ENCODE measurements at regions not wholly inside any gene's neighbourhood (a gene's known extent, or its start where the extent isn't known, plus 50 kb on each side); places are given as distances from the start of the nearest gene placed in this dataset.

DNA sequence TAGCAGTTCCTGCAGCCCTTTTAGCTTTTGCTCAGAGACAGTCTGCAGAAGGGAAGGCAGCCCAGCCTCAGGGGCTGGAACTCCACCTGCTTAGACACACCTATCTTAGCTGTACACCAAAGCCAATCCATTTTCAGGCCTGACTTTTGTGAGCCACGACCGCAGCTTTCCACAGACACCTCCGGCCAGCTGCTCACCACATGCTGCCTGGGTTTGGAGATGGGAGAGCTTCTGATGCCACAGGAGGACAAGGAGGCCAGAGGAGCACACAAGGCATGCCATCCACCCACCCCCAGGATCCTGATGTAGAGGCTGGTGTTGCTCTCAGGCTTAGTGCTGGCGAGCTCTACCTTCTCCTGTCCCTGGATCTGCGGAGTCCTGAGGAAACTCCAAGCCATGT is 141.8 kb upstream of the NALF2 start:
- DNase-seq, result no peak

DNA sequence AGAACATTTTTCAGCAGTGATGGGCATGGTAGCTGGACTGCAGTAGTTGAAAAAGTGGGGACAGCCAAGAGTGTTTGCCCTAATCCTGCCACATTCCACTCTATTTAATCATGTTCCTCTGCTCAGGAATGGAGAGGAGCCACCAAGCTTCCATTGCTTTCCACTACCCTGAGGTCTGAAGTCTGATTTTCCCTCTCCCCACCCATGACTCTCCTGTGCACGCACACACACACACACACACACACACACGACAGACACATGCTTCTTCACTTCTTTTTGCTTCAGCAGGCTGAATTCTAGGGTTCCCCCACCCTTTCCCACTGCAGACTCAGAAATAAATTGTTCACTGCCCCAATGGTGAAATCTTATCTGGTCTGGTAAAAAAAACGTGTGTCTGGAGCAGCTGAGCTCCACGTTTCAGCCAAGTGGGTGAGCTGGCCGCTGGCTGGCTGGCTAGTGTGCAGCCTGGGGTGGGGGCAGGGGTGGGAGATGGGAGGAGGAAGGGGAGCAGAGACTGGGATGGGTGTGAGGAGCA is 142.7 kb upstream of the NALF2 start:
- DNase-seq, result no peak

DNA sequence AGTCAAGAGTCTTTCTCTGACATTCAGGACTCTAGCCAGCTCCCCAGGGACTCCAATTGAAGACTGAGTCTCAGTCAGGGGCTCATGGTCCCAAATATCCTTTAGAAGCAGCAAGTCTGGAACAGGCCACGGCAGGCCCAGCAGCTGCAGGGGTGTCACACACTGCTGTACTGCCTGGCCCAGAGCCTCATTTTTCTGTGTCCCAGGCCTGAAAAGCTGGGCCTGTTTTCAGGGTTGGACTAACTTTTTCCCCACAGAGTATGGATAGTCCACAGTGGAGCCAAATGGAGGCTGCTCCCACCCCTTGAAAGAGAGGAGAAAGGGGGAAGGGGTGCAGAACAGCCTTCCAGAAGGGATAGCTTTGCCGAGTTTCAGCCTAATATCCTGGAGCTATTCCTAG is 146.8 kb upstream of the NALF2 start:
- DNase-seq, result no peak

DNA sequence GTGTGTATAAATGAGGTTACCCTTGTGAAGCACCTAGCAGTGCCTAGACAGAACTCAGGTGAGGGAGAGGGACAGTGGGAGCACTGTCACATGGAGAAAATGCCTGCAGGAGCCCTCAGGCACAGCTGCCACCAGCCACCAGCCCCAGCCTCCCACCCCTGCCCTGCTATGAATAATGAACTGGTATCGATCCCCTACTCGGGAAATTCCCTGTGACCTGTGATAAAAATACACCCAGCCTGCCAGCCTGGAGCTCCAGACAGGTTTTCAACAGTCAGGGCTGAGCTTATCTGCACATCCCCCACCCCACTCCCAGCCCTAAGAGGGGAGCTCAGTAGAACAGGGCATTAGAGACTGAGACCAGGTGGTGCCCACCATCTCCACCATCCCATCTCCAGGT is 159.6 kb upstream of the PJA1 start:
- DNase-seq, result no peak

DNA sequence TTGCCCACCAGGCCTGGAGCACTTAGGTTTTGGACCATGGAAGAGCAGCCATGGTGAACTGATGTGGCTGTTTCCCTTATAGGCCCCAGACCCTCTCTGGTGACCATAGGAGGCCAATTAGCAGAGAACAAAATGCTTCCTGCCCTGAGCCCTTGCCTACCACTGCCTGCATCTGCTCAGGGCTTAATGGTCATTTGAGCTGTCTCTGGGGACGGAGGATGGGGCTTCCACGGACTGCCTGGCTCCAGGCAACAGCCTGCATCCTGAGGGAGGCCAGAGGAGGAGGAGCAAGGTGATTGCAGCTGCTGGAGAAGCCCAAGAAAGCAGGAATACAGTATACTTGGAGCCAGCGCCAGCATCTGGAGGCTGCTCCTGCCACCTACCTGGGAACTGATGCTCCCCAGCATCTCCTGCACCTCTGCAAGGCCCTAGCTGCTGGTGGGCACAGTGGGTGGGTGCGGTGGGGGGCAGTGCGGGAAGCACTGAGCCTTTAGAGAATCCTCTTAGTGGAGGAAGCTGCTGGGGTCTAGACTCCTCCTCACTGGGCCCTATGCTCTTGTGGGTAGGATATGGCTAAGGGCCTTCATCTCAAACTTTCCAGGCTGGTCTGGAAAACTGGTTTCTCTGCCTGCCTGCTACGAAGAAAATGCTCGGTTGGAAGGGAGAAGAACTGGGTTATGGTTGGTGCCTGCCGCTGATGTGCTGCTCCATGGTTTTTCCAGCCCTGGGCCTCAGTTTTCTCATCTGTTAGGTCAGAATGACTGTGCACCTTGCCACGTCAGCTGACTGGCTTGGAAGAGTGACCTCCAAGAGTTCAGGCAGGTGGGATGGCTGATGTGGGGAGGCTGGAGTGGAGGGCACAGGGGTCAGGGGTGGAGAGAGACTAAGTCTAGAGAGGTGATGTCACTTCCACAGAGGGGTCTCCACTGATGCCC is 158.8 kb upstream of the PJA1 start:
- DNase-seq, result no peak

DNA sequence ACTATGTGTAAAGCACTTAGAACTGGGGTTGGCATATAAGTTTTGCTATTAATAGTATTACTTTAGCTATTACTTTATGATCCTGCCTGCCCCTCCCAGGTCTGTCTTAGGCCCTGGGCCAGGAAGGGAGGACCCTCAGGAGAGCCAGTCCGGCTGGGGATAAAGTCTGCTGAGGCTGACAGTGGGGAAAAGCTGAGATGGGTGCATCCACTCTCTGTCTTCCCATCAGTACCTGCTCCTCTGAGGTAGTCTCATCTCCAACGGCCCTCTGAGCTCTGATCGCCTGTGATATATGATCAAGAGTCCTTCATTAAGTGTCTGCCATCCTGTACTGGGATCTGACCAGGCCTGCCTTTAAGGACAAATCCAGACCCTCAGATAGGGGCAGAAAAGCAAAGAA is 156.5 kb upstream of the PJA1 start:
- no peak for DNase-seq

DNA sequence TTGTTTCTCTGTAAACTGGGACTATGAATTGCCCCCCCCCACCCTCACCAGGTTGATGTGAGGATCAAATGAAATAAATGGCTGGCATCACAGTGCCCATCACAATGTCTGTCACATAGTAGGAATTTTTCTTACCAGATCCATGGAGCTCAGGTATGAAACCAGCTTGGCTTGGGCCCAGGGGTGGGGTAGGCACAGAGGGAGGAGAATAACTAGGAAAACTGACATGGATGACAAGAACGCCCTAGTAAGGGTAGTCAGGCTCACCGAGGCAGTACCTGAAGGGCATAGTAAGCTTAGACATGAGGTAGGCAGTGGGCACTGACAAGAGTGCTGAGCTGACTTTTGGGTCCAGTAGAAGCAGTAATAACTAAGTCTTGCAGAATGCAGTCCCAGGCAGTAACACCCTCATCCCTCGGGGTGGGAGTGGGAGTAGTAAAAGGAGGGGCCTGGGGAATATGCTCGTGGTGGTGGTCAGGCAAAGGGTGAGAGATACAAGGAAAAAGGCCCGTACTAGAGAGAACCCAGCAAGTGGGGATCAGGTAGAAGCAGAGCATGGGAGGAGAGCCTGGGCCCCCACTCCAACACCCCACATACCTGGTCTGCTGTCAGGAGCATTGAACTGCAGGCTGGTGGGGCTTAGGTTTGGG is 155.9 kb upstream of the PJA1 start:
- no peak for DNase-seq

DNA sequence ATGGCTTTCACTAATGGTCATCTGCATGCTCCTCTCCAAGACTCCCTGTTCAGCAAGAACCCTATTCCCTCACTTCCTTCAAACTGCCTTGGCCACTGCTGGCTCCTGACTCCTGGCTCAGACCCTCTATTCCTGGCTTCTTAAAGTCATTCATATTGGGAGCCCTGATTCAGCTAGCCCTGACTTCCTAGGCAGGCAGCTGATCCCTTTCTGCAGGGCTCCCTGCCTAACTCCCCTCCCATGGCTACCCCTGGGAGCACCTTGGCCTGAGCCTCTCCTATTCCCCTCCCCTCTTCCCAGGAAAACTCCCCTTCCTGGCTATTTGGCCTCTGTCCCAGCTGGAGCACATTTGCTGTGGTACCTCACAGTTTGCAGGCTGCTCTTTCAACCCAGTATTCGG is 154.9 kb upstream of the PJA1 start:
- no peak for DNase-seq

DNA sequence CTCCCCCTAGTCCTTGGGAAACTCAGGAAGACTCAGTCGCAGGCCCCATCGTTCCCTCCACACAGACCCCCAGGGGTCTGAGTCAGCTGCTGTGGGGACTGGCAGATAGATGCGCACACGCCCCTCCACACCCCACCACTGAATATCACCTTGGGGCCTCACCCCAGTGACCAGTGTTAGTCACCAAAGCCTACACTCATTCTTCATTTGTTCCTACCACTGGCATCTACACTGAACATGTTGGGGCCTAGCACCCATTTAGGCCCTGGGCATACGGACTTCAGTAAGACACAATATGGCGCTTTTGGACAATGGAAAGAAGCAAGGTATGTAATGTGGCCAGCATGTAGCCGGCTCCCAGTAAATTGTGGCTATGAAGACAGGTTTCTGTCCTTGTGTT is 154.1 kb upstream of the PJA1 start:
- no peak for DNase-seq

DNA sequence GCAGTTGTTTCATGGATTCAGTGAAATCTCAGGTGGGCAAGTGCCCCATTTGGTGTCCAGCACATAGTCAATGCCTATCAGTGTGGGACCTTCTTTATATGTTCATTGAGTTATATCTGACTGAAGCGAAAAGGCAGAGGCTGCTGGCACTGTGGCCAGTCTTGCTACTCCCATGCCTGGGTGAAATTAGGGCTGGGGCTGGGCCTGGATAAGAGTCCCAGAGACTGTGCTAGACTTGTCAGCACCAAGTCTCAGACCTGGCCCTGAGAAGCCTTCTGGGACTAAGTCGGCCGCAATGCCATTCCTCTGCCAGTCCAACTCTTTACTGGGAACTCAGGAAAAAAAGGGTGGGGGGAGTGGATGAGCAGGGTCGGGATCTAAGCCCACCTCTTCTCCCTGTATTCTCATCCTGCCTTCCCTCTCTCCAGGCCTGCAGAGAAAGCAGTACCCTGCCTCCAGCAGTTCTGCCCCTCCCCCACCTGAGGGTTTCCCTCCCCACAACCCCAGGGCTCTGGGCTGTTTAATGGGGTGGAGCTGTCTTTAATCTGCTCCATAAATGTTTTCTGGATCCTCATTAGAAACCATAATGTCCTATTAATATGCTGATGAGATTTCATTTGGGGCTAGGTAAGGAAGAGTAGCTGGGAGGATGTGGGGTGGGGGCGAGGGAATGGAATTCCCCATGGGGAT is 153.5 kb upstream of the PJA1 start:
- DNase-seq, result no peak

DNA sequence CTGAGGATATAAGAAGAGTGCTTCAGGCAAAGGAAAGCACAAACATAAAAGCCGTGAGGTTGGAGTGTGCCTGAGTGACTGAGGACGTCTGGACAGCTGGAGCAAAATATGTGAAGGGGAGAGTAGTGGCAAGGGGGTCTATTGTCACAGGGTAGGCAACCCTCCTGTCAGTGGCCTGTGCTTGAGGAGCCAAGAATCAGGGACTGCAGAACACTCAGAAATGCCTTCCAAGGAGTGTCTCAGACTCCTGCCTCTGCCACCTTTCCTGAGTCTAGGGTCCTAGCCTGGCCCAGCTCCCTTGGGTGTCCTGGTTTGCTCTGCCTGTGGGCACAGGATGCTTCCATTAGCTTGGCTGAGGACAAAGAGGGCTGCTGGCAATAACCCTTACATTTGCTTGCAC is 152.5 kb upstream of the PJA1 start:
- DNase-seq, result no peak

DNA sequence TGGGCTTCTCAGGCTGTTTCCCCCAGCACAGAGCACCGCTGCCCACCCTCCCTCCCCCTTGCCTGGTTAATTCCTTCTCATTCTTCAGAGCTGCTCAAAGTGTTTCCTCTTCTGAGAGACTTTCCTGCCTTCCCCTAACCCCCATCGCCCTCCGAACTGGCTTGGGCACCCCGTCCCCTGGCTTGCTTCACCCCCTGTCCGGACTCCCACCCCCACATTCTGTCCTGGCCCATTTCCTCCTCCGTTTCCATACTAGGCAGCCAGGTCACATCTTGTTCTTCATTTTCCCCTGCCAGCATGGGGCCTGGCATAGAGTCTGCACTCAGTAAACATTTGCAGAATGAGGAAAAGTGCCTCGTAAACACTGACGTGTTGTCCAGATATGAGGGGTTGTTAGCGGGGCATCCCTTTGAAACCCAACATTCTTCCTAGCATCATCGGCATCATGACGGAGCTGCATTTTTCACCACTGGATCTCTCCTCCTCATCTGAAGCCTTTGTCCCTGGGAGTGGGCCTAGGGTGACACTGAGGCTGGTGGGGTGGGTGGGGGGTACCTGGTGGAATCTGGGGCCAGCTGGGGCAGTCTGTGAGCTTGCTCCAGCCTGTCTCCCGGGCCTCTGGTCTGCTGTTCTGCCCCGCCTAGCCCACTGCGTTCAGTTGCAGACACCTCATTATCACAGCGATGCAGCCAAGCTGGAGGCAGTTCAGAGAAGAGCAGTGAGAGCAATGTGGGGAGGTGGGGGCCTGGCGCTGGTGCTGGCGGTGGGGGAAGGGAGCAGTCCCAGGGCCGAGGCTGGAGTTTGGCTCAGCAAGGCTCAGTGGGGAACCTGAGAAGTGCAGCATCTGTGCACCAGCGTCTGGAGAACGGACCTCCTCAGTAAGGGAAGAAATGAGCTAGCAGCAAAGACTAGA is 149.4 kb upstream of the PJA1 start:
- no peak for DNase-seq

DNA sequence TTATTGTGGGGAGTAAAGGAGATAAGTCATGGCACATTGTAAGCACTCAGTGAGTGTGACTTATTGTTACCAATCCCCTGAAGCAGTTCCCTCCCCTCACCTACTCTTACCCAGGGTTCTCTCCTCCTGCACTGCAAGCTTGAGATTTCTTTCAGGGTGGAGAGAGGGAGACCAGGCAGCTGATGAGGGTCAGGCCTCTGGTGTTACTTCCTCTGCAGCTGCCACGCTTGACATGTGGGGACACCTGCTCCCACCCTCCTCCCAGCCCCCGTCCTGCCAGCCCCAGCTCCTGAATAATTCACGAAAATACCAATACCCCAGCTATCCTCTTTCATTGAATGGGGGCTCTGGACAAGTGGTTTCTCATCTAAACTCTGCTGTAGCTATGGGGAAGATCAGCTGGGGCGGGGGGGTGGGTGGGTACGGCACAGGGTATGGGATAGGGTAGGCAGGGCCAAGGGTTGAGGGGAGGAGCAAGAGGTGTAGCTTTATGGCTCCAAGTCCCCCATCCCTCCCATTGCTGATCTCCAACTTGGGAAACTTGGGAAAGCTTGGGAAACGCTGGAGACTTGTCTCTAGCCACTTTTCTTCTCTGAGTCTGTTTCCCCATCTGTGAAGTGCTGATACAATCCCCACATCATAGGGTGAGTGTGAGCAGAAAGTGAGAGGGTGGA is 148.5 kb upstream of the PJA1 start:
- DNase-seq, result no peak

DNA sequence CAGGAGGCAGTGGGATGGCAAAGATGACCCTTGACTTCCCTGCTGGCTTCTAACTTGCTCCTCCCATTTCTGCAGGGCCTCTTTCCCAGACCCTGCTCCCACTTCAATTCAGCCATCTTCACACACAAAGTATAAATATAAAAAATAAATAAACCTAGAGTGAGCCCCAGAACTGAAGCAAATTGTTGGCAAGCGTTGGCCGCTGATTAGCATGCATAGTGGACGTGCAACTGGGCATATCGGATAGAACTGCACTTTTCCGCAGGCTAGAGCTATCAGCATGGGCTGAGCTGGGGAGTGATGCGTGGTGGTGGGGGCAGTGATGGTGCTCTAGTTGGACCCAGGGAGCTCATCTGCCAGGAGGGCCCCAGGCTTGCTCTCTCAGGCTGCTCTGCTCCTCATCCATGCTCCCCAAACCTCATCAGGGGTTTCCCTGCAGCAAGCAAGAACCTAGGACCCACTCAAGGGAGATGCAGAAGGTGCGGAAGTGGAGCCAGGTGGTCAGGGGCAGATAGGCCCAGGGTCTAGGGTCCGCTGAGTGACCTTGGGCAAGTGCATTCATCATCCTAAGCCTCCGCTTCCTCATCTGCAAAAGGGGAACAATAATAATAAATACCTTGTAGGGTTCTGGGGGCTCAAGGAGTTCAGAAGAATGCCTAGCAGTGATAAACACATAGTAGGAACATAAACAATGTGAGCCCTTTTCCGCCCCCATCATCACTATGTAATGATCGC is 146.8 kb upstream of the PJA1 start:
- DNase-seq, result no peak

DNA sequence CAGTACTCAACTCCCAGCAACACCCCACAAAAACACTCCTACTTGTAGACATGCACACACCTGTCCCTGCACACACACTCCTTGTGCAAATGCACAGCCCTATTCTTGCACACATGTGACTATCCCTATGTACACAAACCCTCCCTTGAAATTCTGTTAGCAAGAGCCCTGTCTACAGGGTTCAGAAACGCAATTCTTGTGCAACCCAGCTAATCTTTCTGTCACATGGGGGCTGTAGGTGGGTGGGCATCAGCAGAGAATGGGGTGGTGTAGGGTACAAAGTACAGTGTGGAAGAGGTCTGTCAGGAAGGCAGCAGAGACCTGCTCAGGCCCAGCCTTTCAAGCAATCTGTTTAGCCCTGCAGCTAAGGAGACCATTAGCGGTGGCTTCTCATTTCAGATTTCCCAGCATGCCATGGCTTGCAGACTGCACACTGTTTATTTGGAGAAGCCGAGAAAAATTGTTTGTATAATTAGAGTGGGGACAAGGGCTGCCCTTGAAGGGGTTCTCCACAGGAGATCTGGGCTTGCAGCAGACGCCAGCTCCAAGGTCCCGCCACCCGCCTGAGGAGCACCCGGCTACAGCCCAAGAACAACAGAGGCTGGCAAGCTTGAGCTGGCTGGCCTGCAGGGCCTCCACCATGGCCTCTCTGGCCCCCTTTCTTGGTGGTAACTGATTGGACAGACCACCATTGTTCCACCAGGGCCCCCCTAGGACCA is 144.0 kb upstream of the PJA1 start:
- no peak for DNase-seq

DNA sequence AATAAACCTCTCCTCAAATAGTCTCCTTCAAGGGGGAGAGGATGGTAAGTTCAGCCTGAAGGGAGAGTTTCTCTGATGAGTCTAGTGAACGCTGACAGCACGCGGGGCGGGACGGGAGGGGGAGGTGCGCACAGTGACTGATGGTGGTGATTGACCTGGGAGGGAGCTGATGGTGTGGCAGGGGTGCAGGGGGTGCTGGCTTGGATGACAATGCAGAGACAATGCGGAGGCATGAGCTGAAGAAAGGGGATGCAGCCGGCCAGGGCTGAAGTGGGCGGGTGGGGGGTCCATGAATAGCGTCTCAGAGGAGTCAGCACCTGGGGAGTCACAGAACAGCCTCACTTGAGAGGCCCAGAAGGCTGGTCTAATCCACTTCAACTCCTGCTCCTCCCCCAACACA is 142.5 kb upstream of the PJA1 start:
- no peak for DNase-seq

DNA sequence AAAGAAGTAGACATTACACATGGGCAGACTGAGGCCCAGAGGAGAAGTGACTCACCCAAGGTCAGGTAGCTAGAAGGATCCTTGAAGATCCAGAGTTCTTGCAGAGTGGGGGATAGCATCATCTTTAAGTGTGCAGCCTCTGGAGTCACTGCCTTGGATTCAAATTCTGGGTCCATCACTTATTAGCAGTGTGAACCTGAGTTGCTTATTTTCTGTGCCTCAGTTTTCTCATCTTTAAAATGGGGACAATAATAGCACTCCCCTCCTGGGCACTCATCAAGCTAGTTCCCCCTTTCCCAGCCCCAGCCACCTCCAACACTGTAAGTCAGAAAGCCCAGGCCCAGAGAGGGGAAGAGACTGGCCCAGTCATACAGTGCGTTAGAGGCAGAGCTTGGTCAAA is 141.8 kb upstream of the PJA1 start:
- no peak for DNase-seq

DNA sequence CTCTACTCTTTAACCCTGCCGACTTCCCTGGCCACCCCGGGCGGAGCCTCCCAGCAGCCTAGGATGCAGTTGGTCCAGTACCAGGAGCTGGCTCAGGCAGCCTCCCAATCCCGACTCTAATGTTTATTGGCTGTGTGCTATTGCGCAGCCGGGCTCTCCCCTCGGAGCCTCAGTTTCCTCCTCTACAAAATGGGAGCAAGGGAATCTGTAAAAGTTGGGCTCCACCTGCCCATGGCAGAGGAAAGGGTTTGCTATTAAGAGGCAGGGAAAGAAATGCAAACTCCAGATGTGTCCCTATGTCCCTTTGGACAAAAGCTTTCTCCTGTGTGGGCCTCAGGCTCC is 140.8 kb upstream of the PJA1 start:
- no peak for DNase-seq

DNA sequence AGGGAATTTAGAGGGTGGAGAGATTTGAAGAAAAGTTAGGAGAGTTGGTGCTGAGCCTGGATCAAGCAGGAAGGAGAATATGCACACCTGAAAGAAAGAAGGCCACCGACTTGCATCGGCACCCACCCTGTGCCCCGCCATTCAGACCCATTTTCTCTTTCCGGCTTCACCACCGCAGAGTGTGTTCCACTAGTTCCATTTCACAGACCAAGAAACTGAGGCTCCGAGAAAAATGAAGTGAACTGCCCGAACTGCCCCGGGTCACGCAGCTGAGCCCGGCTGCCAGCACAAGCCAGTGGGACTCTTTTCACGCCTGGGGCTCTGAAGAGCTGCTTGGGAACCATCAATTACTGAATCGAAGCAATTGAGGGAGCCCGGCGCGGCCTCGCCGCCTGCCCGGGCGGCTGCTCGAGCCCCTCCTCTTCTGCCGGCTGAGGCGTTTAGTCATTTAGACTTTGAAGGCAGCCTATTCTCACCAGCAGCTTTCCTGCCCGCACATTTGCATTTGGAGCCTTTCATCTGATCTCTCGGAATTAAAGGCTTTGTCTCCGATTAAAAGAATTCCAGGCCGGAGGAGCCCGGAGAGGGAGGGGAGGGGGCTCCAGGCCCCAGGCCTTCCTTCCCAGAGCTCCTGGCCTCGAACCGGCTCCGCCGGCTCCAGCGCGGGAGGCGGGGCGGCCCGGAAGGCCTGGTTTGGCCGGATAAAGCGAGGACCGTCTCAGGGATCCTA is 140.2 kb upstream of the PJA1 start:
- DNase-seq, result no peak

DNA sequence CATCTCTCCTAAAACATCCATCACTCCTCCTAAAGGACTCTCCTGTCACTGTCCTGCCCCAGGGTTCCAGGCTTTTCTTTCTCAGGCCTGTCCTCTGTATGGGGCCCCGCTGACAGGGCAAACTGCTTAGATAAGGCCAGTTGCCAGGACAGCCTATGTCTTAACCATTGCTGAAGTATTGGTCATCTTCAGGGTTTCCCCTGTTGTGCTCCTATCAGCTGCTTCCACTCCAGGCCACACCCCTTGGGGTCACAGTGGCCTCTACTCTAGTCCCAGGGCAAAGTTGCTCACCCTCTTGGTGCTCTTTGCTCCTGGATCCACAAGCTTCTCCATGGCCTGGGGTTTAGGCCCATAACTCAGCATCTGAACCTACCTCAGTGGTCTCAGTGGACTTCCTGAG is 138.0 kb upstream of the PJA1 start:
- no peak for DNase-seq
